Muscle of leg (tissue), 3 donors: ENCODE measurements at regions not wholly inside any gene's neighbourhood (a gene's known extent, or its start where the extent isn't known, plus 50 kb on each side); places are given as distances from the start of the nearest gene placed in this dataset.
"Not testable (repeated sequence)": the region's sequence is repeated elsewhere in the genome, so short reads cannot be mapped to it uniquely, and the experiment has no call there.

Experiments used
- DNase-seq: peaks from one replicate; pipeline ENCODE4 v3.0.0; 2013
- H3K27ac ChIP-seq: one replicate; pipeline ENCODE4 v1.5.1; 2013; ENCODE audit warnings: mild to moderate bottlenecking, low read length, control low read depth
- H3K27me3 ChIP-seq: one replicate; pipeline ENCODE4 v1.6.1; 2013; ENCODE audit warnings: low read length; ENCODE audit not compliant: control insufficient read depth, insufficient read depth
- H3K36me3 ChIP-seq: one replicate; pipeline ENCODE4 v1.6.1; 2013; ENCODE audit warnings: low read length; ENCODE audit not compliant: control insufficient read depth, insufficient read depth
- H3K4me1 ChIP-seq: one replicate; pipeline ENCODE4 v1.6.1; 2013; ENCODE audit warnings: low read length; ENCODE audit not compliant: control insufficient read depth, insufficient read depth
- H3K4me3 ChIP-seq: one replicate; pipeline ENCODE4 v1.5.1; 2013; ENCODE audit warnings: low read length, control low read depth
- H3K9me3 ChIP-seq: replicated peaks from 2 replicates; pipeline ENCODE4 v1.6.1; 2013; ENCODE audit warnings: low read depth, low read length; ENCODE audit not compliant: control insufficient read depth
- WGBS: methylation state at CpG from one replicate; pipeline ENCODE4 v1.1.5; 2013; ENCODE audit warnings: missing lambda C conversion rate; ENCODE audit not compliant: insufficient coverage; 5-methylcytosine and 5-hydroxymethylcytosine counted together

DNA sequence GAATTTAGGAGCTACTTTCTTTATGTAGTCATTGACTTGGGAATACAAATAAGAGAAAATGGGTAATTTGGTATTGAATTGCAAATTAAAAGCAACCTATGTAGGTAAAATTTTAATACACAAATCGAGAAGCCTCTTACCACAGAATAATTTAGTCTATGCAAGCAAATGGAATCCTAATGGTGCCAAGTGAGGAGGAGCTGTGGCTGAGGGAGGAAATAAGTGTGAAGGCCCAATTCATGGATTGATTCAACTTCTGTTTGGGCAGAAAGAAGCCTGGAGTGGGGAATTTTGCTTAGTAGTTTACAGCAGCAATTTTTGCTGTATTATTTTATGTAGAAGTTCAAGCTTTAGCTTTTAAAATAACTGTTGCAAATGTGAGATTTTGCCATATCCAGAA, 291.9 kb downstream of the OXSM start:
- Histone ChIP-seq H3K9me3 (no peaks in the 10 kb centered on the region), H3K27me3 (no peaks in the 10 kb centered on the region), H3K27ac (no peak overlapping the region), H3K4me1 (peaks cover 6% of the 10 kb centered on the region), H3K36me3 (no peaks in the 10 kb centered on the region), H3K4me3 (no peak overlapping the region)
- DNase-seq, result peak; percentile 59
- no CpG with 5 or more reads among the region's 1 CpG for WGBS

DNA sequence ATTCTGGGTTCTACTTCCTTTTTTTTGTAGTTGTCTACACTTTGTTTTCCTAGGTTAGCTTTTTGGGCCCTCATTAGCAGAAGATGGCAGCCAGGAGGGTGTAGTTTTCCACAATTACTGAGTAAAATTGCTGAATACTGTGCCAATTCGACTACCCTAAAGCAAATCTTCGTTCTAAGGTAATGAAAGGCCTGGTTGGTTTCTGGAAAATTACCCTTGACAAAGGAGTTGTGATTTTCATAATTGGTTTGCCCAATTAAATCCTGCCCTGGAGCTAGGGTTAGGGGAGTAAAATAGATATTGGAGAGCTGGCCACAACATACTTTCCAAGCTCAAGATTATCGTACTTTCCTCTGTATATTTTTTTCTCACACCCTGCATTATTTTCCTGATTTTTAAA, 293.0 kb downstream of the OXSM start:
- DNase-seq, result no peak
- peaks cover 6% of the 10 kb centered on the region for H3K4me1 ChIP-seq
- peaks cover 10% of the 10 kb centered on the region for H3K9me3 ChIP-seq
- no peaks in the 10 kb centered on the region for H3K36me3 ChIP-seq
- H3K27me3 ChIP-seq, result no peaks in the 10 kb centered on the region
- H3K4me3 ChIP-seq, result no peak overlapping the region
- H3K27ac ChIP-seq, result no peak overlapping the region
- 100% methylated on average over 1 of the region's 3 CpGs for WGBS

DNA sequence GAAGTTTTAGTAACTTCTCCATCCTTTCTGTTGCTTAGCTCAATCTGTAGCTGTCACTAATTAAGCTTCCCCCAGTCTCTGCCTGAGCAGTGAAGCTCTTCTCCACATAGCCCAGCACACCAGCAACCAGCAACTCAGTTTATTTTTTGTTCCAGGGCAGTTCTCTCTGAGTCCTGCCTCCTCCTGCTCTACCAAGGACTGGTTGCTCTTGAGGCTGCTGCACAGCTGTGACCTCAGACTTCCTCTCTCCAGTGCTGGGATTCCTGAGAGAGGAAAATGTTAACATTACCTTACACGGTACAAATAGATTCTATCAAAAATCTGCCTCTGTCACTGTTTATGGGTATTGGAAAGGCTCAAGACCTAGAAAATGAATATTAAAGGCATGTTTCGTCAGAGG, 294.7 kb downstream of the OXSM start:
- Histone ChIP-seq H3K27me3 (no peaks in the 10 kb centered on the region), H3K9me3 (peaks cover 13% of the 10 kb centered on the region), H3K36me3 (no peaks in the 10 kb centered on the region), H3K4me3 (no peak overlapping the region), H3K27ac (peak overlapping the region; percentile 42), H3K4me1 (peaks cover 6% of the 10 kb centered on the region)
- DNase-seq, result peak; percentile 41
- WGBS, result no CpG with 5 or more reads among the region's 2 CpGs

DNA sequence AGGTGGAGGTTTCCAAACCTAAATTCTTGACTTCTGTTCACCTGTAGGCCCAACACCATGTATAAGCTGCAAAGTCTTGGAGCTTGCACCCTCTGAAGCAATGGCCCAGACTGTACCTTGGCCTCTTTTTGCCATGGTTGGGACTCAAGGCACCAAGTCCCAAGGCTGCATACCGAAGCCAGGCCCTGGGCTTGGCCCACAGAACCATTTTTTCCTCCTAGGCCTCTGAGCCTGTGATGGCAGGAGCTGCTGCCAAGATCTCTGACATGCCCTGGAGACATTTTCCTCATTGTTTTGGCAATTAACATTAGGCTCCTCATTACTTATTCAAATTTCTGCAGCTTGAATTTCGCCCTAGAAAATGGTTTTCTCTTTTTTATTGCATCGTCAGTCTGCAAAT, 297.9 kb downstream of the OXSM start:
- H3K27ac ChIP-seq, result no peak overlapping the region
- 84% methylated on average over 3 of the region's 3 CpGs for WGBS
- peaks cover 2% of the 10 kb centered on the region for H3K4me1 ChIP-seq
- H3K9me3 ChIP-seq, result peaks cover 13% of the 10 kb centered on the region
- no peak overlapping the region for H3K4me3 ChIP-seq
- DNase-seq, result no peak
- H3K27me3 ChIP-seq, result no peaks in the 10 kb centered on the region
- H3K36me3 ChIP-seq, result no peaks in the 10 kb centered on the region

DNA sequence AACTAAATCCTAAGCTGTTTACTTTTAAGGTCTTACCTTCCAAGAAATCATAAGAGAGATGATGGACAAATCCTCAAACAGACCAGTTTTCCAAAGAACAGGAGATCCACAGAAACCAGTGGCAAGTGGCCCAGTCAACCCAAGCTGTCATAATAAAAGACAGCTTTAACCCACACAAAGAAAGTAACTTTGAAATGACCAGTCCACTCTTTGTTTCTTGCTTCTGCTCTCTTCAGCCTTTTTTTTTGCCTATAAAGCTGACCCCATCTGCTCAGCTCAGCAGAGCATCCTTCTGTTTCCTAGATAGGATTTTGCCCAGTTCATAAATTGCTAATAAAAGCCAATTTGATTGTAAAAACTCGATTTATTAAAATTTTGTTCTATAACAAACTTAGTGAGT, 299.4 kb downstream of the OXSM start:
- no CpG with 5 or more reads among the region's 1 CpG for WGBS
- no peak overlapping the region for H3K27ac ChIP-seq
- no peaks in the 10 kb centered on the region for H3K36me3 ChIP-seq
- DNase-seq, result no peak
- peaks cover 2% of the 10 kb centered on the region for H3K4me1 ChIP-seq
- H3K9me3 ChIP-seq, result peaks cover 13% of the 10 kb centered on the region
- H3K27me3 ChIP-seq, result no peaks in the 10 kb centered on the region
- H3K4me3 ChIP-seq, result no peak overlapping the region

DNA sequence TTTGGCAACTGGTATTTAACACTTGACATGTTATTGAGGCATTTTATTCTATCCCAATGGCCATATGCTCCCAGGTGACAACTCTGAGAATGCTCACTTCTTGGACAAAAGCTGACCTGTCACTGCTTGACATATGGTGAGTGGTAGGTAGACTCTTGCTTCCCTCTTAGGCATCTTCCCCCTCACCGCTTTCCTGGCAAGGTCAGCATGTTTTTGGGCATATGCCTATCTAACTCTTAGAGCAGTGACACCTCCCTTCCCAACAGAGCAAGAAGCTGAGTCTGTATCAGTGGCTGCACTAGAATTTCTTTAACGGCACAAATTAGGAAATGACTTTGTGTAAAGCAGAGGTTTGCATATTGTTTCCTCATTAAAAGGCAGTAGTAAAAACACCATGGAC, 300.7 kb downstream of the OXSM start:
- no peak overlapping the region for H3K27ac ChIP-seq
- no peaks in the 10 kb centered on the region for H3K27me3 ChIP-seq
- no peak overlapping the region for H3K4me3 ChIP-seq
- H3K9me3 ChIP-seq, result peaks cover 15% of the 10 kb centered on the region
- no peak for DNase-seq
- no CpG with 5 or more reads among the region's 2 CpGs for WGBS
- no peaks in the 10 kb centered on the region for H3K36me3 ChIP-seq
- H3K4me1 ChIP-seq, result no peaks in the 10 kb centered on the region

DNA sequence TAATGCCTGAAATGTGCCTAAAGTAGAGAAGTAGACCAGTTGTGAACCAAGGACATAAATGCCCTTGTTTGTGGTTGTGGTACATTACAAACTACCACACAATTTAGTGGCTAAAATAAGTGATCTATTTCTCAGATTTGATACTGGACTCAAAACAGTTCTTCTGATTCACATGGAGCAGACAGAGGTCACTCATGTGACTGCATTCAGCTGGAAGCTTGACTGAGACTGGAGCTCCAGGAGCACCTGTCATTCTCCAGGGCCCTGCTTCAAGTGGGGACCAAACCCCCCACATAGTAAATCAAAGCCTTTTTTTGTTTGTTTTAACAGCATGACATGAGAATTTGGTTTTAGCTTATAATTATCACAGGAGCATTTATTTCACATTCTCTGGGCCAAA, 301.2 kb downstream of the OXSM start:
- H3K4me3 ChIP-seq, result no peak overlapping the region
- H3K4me1 ChIP-seq, result no peaks in the 10 kb centered on the region
- H3K27ac ChIP-seq, result no peak overlapping the region
- H3K27me3 ChIP-seq, result no peaks in the 10 kb centered on the region
- no peak for DNase-seq
- H3K9me3 ChIP-seq, result peaks cover 15% of the 10 kb centered on the region
- H3K36me3 ChIP-seq, result no peaks in the 10 kb centered on the region

DNA sequence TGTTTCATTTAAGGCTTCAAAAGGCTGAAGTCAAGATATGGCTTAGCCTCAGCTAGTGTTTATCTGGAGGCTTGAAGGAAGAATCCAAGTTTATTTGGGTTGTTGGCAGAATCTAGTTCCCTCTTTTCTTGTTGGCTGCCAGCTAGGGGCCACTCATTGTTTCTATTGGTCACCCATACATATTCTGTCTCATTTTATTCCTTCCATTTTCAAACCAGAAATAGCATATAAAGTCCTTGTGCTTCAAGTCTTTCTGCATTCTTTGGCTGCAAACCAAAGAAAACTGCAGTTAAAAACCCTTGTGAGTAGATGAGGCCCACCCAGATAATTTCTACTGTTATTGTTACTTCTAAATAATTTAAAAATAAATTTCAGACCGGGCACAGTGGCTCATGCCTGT, 301.7 kb downstream of the OXSM start:
- DNase-seq, result peak; percentile 53
- Histone ChIP-seq H3K27me3 (no peaks in the 10 kb centered on the region), H3K4me3 (no peak overlapping the region), H3K9me3 (peaks cover 20% of the 10 kb centered on the region), H3K36me3 (no peaks in the 10 kb centered on the region), H3K27ac (no peak overlapping the region), H3K4me1 (no peaks in the 10 kb centered on the region)
- WGBS, result no CpG with 5 or more reads among the region's 1 CpG

DNA sequence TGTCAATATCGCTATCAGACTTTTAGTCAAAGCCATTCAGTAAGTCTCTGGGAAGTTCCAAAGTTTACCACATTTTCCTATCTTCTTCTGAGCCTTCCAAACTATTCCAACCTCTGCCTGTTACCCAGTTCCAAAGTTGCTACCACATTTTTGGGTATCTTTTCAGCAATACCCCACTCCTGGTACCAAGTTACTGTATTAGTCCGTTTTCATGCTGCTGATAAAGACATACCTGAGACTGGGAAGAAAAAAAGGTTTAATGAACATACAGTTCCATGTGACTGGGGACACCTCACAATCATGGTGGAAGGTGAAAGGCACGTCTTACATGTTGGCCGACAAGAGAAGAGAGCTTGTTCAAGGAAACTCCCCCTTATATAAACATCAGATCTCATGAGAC, 307.2 kb downstream of the OXSM start:
- not testable (repeated sequence) for H3K36me3 ChIP-seq, H3K4me1 ChIP-seq, H3K4me3 ChIP-seq, H3K27ac ChIP-seq, H3K27me3 ChIP-seq, DNase-seq
- WGBS, result 100% methylated on average over 1 of the region's 4 CpGs
- peaks cover 20% of the 10 kb centered on the region for H3K9me3 ChIP-seq

DNA sequence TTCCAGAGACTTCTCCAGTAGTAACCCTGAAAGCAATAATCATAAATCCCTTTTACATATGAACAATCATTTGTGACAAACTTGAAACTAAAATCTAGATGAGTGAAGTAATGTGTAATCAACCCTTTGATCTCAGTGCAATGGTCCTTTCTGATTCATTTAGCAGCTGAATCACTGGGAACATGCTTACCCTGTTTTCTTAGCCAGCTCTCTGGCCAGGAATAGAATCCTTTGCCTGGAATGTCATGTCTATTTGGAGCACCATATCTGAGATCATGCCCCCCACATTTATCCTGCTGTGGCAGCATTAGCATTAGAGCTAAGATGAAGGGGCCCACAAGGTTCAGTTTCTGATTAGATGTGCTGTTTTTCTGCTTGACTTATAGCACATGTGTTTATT, 309.8 kb downstream of the OXSM start:
- no peaks in the 10 kb centered on the region for H3K27me3 ChIP-seq
- H3K36me3 ChIP-seq, result no peaks in the 10 kb centered on the region
- H3K9me3 ChIP-seq, result peaks cover 20% of the 10 kb centered on the region
- peaks cover 20% of the 10 kb centered on the region for H3K4me1 ChIP-seq
- no peak overlapping the region for H3K4me3 ChIP-seq
- H3K27ac ChIP-seq, result peak overlapping the region; percentile 54
- DNase-seq, result peak; percentile 70

DNA sequence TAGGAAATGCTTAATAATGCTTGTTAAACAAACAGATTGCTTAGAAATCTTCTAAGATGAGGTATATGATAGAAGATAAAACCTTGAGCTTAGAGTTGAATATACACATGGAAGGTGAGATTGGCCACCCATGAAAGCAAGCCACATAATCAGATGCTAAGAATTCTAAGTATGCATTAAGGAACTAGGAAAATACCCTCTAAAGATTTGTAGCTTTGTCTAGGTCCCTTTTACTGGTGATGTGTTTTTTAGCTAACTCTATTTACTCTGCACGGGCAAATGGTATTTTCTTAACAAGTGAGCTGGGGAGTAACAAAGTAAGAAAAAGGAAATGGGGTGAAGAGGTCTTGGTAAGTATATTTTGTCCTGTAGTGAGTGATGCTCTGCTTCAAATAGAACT, 310.3 kb downstream of the OXSM start:
- H3K4me3 ChIP-seq, result no peak overlapping the region
- WGBS, result no CpG with 5 or more reads among the region's 1 CpG
- H3K27ac ChIP-seq, result peak overlapping the region; percentile 54
- H3K9me3 ChIP-seq, result peaks cover 20% of the 10 kb centered on the region
- H3K4me1 ChIP-seq, result peaks cover 24% of the 10 kb centered on the region
- DNase-seq, result no peak
- no peaks in the 10 kb centered on the region for H3K27me3 ChIP-seq
- no peaks in the 10 kb centered on the region for H3K36me3 ChIP-seq
